ENCODE measurements at regions not wholly inside any gene's neighbourhood (a gene's known extent, or its start where the extent isn't known, plus 50 kb on each side); places are given as distances from the start of the nearest gene placed in this dataset.

- 95% methylated on average over 4 of the region's 4 CpGs for WGBS
- peak; percentile 34 for DNase-seq (ENCODE audit: extremely low spot score)
- intact Hi-C loops (cut with DNase I): no loop called here
- Histone ChIP-seq H3K36me3 (no peaks in the 10 kb centered on the region), H3K4me1 (no peaks in the 10 kb centered on the region), H3K4me3 (no peak overlapping the region), H3K27me3 (no peaks in the 10 kb centered on the region), H3K9me3 (no peaks in the 10 kb centered on the region), H3K27ac (replicated peaks in 1 of 4) (no peak overlapping the region)
- TF ChIP-seq POLR2A (IDR thresholded peaks at IDR 0.05; ENCODE audit: low read depth) (no peak), POLR2AphosphoS5 (IDR thresholded peaks at IDR 0.05) (no peak), EP300 (IDR thresholded peaks at IDR 0.05) (no peak), CTCF (IDR thresholded peaks at IDR 0.05) (no peak)
These were observed 51.9 kb upstream of the NAB1 start for GRCh38 chr2:190596993-190597392.

GRCh38 chr2:190598621-190599020 lies 50.3 kb upstream of the NAB1 start:
- Histone ChIP-seq H3K4me3 (no peak overlapping the region), H3K9me3 (no peaks in the 10 kb centered on the region), H3K27me3 (no peaks in the 10 kb centered on the region), H3K27ac (replicated peaks in 1 of 4) (no peak overlapping the region), H3K36me3 (no peaks in the 10 kb centered on the region), H3K4me1 (no peaks in the 10 kb centered on the region)
- intact Hi-C loops (cut with DNase I): no loop called here
- no peak for DNase-seq (ENCODE audit: extremely low spot score)
- TF ChIP-seq POLR2AphosphoS5 (IDR thresholded peaks at IDR 0.05): no peak
- no peak for TF ChIP-seq POLR2A (IDR thresholded peaks at IDR 0.05; ENCODE audit: low read depth)
- TF ChIP-seq EP300 (IDR thresholded peaks at IDR 0.05): no peak
- 89% methylated on average over 2 of the region's 2 CpGs for WGBS

GRCh38 chr2:190599073-190599472 lies 49.8 kb upstream of the NAB1 start:
- Histone ChIP-seq H3K27me3 (no peaks in the 10 kb centered on the region), H3K27ac (replicated peaks in 1 of 4) (no peak overlapping the region), H3K4me3 (no peak overlapping the region), H3K36me3 (no peaks in the 10 kb centered on the region), H3K4me1 (no peaks in the 10 kb centered on the region), H3K9me3 (no peaks in the 10 kb centered on the region)
- intact Hi-C loops (cut with DNase I): no loop called here
- 79% methylated on average over 1 of the region's 1 CpG for WGBS
- no peak for TF ChIP-seq POLR2AphosphoS5 (IDR thresholded peaks at IDR 0.05)
- TF ChIP-seq EP300 (IDR thresholded peaks at IDR 0.05): no peak
- no peak for TF ChIP-seq POLR2A (IDR thresholded peaks at IDR 0.05; ENCODE audit: low read depth)
- DNase-seq (ENCODE audit: extremely low spot score): no peak
